K562 (cell line): ENCODE measurements at regions not wholly inside any gene's neighbourhood (a gene's known extent, or its start where the extent isn't known, plus 50 kb on each side); places are given as distances from the start of the nearest gene placed in this dataset.

Experiments
- ATAC-seq: fragments of 200-7000 bp; cut with Tn5 transposase; 3 replicates; pipeline ENCODE4 v1.9.1; 2020; ENCODE audit warnings: moderate library complexity
- BruUV-seq: library from RNA; stranded (reverse); fragments of 400-500 nt; replicated peaks from 2 replicates; lab custom pipeline; 2021; lab: Mats Ljungman, UMichigan
- CTCF ChIA-PET: fragments of 300-600 bp; formaldehyde crosslinking; extraction: SDS; loops from one replicate; lab custom pipeline; 2021; ENCODE audit warnings: low intra/inter-chr PET ratio; lab: Yijun Ruan, JAX
- POLR2A ChIA-PET: fragments of 300-600, 350-650 bp; sonication (Branson Sonifier 250); formaldehyde crosslinking; extraction: SDS; loops from one replicate; lab custom pipeline; 2021; ENCODE audit warnings: antibody characterized with exemption, inconsistent platforms; lab: Yijun Ruan, JAX
- DNase-seq, 4 experiments: peaks; one replicate each; pipeline versions ENCODE4 v3.0.0 to v3.0.0-alpha.2; 2011 to 2018; ENCODE audit warnings: low spot score in 3 of 4, mixed read lengths in 3 of 4; ENCODE audit errors: extremely low read depth in 1 of 4
- FAIRE-seq: peaks from 2 replicates; lab custom pipeline; 2011; peaks lifted over from hg19 to GRCh38; lab: Jason Lieb, UNC
- H2AFZ ChIP-seq: 2 replicates; pipeline ENCODE4 v1.6.0; 2011; ENCODE audit warnings: low read depth, low read length, control low read depth, inconsistent platforms
- H3K27ac ChIP-seq: fragments of 200-600 bp; 3 replicates; pipeline ENCODE4 v1.8.0; 2011; ENCODE audit warnings: low read depth, mild to moderate bottlenecking, control low read depth, inconsistent platforms, low read length, moderate library complexity, mixed read lengths; ENCODE audit errors: extremely low read depth
- H3K27me3 ChIP-seq, 2 experiments: fragments of 300-600 bp in 1 of 2; 2 replicates in 1 of 2; 3 replicates in 1 of 2; pipeline versions ENCODE4 v1.6.0 to v1.8.0; 2011; ENCODE audit warnings: inconsistent platforms in 2 of 2, low read length in 2 of 2, mild to moderate bottlenecking in 1 of 2, mixed read lengths in 1 of 2, moderate library complexity in 1 of 2; ENCODE audit not compliant: control insufficient read depth in 2 of 2, insufficient read depth in 2 of 2
- H3K36me3 ChIP-seq: fragments of 300-600 bp; 3 replicates; pipeline ENCODE4 v1.8.0; 2011; ENCODE audit warnings: mild to moderate bottlenecking, low read length, inconsistent platforms; ENCODE audit not compliant: control insufficient read depth, insufficient read depth
- H3K4me1 ChIP-seq, 2 experiments: fragments of 200-600 bp in 1 of 2; replicated peaks in 1 of 2; 2 replicates in 1 of 2; 3 replicates in 1 of 2; pipeline versions ENCODE4 v1.5.1 to v1.8.0; 2011; ENCODE audit warnings: inconsistent platforms in 2 of 2, low read length in 2 of 2, mild to moderate bottlenecking in 1 of 2, mixed read lengths in 1 of 2, moderate library complexity in 1 of 2; ENCODE audit not compliant: control insufficient read depth in 2 of 2, insufficient read depth in 2 of 2
- H3K4me2 ChIP-seq: 2 replicates; pipeline ENCODE4 v1.6.1; 2011; ENCODE audit warnings: low read length, control low read depth, inconsistent platforms, mixed read lengths; ENCODE audit not compliant: insufficient read depth
- H3K4me3 ChIP-seq: fragments of 200-600 bp; sonication (generic), shearing (Covaris generic); 2 replicates; pipeline ENCODE4 v1.5.1; 2016; ENCODE audit warnings: control low read depth, inconsistent platforms
- H3K79me2 ChIP-seq: fragments of 200-600 bp; 3 replicates; pipeline ENCODE4 v1.8.0; 2011; ENCODE audit warnings: low read length, inconsistent platforms; ENCODE audit not compliant: control insufficient read depth, insufficient read depth
- H3K9ac ChIP-seq, 2 experiments: 2 replicates each; pipeline versions ENCODE4 v1.6.0 to v1.6.1; 2011; ENCODE audit warnings: low read depth in 2 of 2, low read length in 2 of 2, control low read depth in 1 of 2, inconsistent platforms in 1 of 2, mild to moderate bottlenecking in 1 of 2, mixed read lengths in 1 of 2; ENCODE audit not compliant: insufficient read depth in 1 of 2
- H3K9me1 ChIP-seq: one replicate; pipeline ENCODE4 v1.6.0; 2011; ENCODE audit warnings: inconsistent platforms, mild to moderate bottlenecking, low read length, moderate library complexity; ENCODE audit not compliant: control insufficient read depth, insufficient read depth
- H3K9me3 ChIP-seq: replicated peaks from 2 replicates; pipeline ENCODE4 v1.5.1; 2011; ENCODE audit warnings: low read depth, low read length, inconsistent platforms; ENCODE audit not compliant: control insufficient read depth, insufficient read depth
- H4K20me1 ChIP-seq: replicated peaks from 2 replicates; pipeline ENCODE4 v1.6.1; 2011; ENCODE audit warnings: low read length, inconsistent platforms, mixed read lengths; ENCODE audit not compliant: control insufficient read depth, insufficient read depth
- NFIC ChIP-seq: fragments of 450-650 bp; IDR thresholded peaks from 2 replicates; pipeline ENCODE4 v1.6.1; 2017; ENCODE audit warnings: mild to moderate bottlenecking, inconsistent platforms
- PREB ChIP-seq: sonication (generic); formaldehyde crosslinking; IDR thresholded peaks from 2 replicates; pipeline ENCODE4 v1.8.1; 2023; ENCODE audit warnings: mild to moderate bottlenecking, missing genetic modification reagents
- RBBP5 ChIP-seq: fragments of 200-600 bp; sonication (generic); IDR thresholded peaks from 2 replicates; pipeline ENCODE4 v1.6.1; 2012; ENCODE audit warnings: borderline replicate concordance, mild to moderate bottlenecking, low read length, control low read depth, inconsistent platforms; ENCODE audit not compliant: insufficient read depth, poor library complexity, severe bottlenecking
- ZFP36 ChIP-seq: fragments of 150-350 bp; IDR thresholded peaks from 2 replicates; pipeline ENCODE4 v1.6.1; 2018; ENCODE audit warnings: low read length, low read depth; ENCODE audit not compliant: partially characterized antibody
- ZNF780A ChIP-seq: fragments of 250-450 bp; sonication (Bioruptor Pico); IDR thresholded peaks from 2 replicates; pipeline ENCODE4 v1.5.0; 2021; ENCODE audit warnings: mild to moderate bottlenecking
- WGBS: fragments of 100-300 bp; shearing (Covaris generic); methylation state at CpG from one replicate; pipeline ENCODE4 v1.1.6; 2016; ENCODE audit warnings: low coverage, mixed read lengths; ENCODE audit not compliant: insufficient coverage; ENCODE audit errors: missing lambda C conversion rate; 5-methylcytosine and 5-hydroxymethylcytosine counted together
- in situ Hi-C: fragments of 300-500 bp; cut with MboI; formaldehyde crosslinking; loops from 4 replicates; pipeline ENCODE4 v1.15.0; 2018; ENCODE audit warnings: inconsistent platforms, mixed read lengths
- intact Hi-C: fragments of 100-400 bp; cut with micrococcal nuclease; formaldehyde crosslinking; loops from 2 replicates; pipeline ENCODE4 v1.14.2; 2022

GRCh38 chr12:89787763-89788162 lies 79.1 kb upstream of the ATP2B1 start:
- Histone ChIP-seq H3K4me2 (no peak overlapping the region), H3K9me3 (0 out of 2 replicates have a peak, but pooled peaks cover 3% of the 10 kb centered on the region), H3K27me3 (no peaks in the 10 kb centered on the region), H3K9ac (no peak overlapping the region), H3K4me1 (no peaks in the 10 kb centered on the region), H3K9me1 (no peaks in the 10 kb centered on the region), H2AFZ (no peak overlapping the region), H4K20me1 (no peaks in the 10 kb centered on the region), H3K27ac (no peak overlapping the region), H3K79me2 (no peaks in the 10 kb centered on the region), H3K4me3 (no peak overlapping the region), H3K36me3 (no peaks in the 10 kb centered on the region)
- ChIA-PET CTCF (no interaction called here), POLR2A (no interaction called here)
- no peak for FAIRE-seq
- no TSS peak for BruUV-seq
- ATAC-seq, result no peak
- intact Hi-C loops (no loop called here), in situ Hi-C loops (no loop called here)
- TF ChIP-seq NFIC (no peak), PREB (CRISPR knock-in tag) (no peak), ZFP36 (no peak), ZNF780A (no peak), RBBP5 (no peak)
- 2% methylated on average over 2 of the region's 2 CpGs for WGBS
- DNase-seq, result no peak
